IMR-90 (cell line): ENCODE measurements at regions not wholly inside any gene's neighbourhood (a gene's known extent, or its start where the extent isn't known, plus 50 kb on each side); places are given as distances from the start of the nearest gene placed in this dataset.

Experiments
- ATAC-seq: fragments of 200-7000 bp; cut with Tn5 transposase; 2 replicates; pipeline ENCODE4 v1.9.1; 2020; ENCODE audit warnings: low read depth, mild to moderate bottlenecking, moderate library complexity
- BruUV-seq: library from RNA; stranded (reverse); fragments of 400-500 nt; replicated peaks from 2 replicates; lab custom pipeline; 2021; lab: Mats Ljungman, UMichigan
- CTCF ChIA-PET: fragments of 300-600 bp; formaldehyde crosslinking; extraction: SDS; loops from one replicate; lab custom pipeline; 2021; ENCODE audit warnings: antibody characterized with exemption; lab: Yijun Ruan, JAX
- POLR2A ChIA-PET: fragments of 300-600 bp; sonication (Branson Sonifier 250); formaldehyde crosslinking; loops from one replicate; lab custom pipeline; 2022; ENCODE audit warnings: antibody characterized with exemption; ENCODE audit not compliant: unreplicated experiment; lab: Charles Lee
- DNase-seq: peaks from one replicate; pipeline ENCODE4 v3.0.0; 2013
- H2AFZ ChIP-seq: replicated peaks from 2 replicates; pipeline ENCODE3; 2013; ENCODE audit warnings: low read length, mild to moderate bottlenecking; ENCODE audit not compliant: poor library complexity
- H2AK5ac ChIP-seq: 2 replicates; pipeline ENCODE4 v1.6.1; 2013; ENCODE audit warnings: low read depth, low read length, inconsistent platforms
- H2AK9ac ChIP-seq: replicated peaks from 2 replicates; pipeline ENCODE3; 2013; ENCODE audit warnings: mild to moderate bottlenecking, low read depth, low read length, moderate library complexity; ENCODE audit not compliant: poor library complexity
- H2BK120ac ChIP-seq: 2 replicates; pipeline ENCODE4 v1.6.1; 2013; ENCODE audit warnings: low read depth, low read length, inconsistent platforms
- H2BK15ac ChIP-seq: 3 replicates; pipeline ENCODE4 v1.6.1; 2013; ENCODE audit warnings: low read depth, low read length, inconsistent platforms
- H2BK20ac ChIP-seq: 2 replicates; pipeline ENCODE4 v1.6.1; 2013; ENCODE audit warnings: low read depth, mild to moderate bottlenecking, inconsistent platforms, low read length, moderate library complexity
- H2BK5ac ChIP-seq: 2 replicates; pipeline ENCODE4 v1.6.1; 2013; ENCODE audit warnings: mild to moderate bottlenecking, low read depth, low read length, inconsistent platforms; ENCODE audit not compliant: poor library complexity, severe bottlenecking
- H3K14ac ChIP-seq: replicated peaks from 2 replicates; pipeline ENCODE4 v1.6.1; 2013; ENCODE audit warnings: low read depth, low read length, inconsistent platforms
- H3K18ac ChIP-seq: 2 replicates; pipeline ENCODE4 v1.6.1; 2013; ENCODE audit warnings: low read depth, low read length, control low read depth
- H3K23ac ChIP-seq: 2 replicates; pipeline ENCODE4 v1.6.1; 2013; ENCODE audit warnings: low read depth, low read length, inconsistent platforms
- H3K27ac ChIP-seq: 2 replicates; pipeline ENCODE4 v1.5.1; 2013; ENCODE audit warnings: mild to moderate bottlenecking, control low read depth, low read length; ENCODE audit not compliant: insufficient read depth
- H3K27me3 ChIP-seq: 2 replicates; pipeline ENCODE4 v1.6.1; 2013; ENCODE audit warnings: low read length; ENCODE audit not compliant: control insufficient read depth, insufficient read depth
- H3K36me3 ChIP-seq: 2 replicates; pipeline ENCODE4 v1.6.1; 2013; ENCODE audit warnings: low read length, mixed read lengths; ENCODE audit not compliant: control insufficient read depth, insufficient read depth
- H3K4ac ChIP-seq: 2 replicates; pipeline ENCODE4 v1.6.1; 2013; ENCODE audit warnings: low read depth, low read length, inconsistent platforms
- H3K4me1 ChIP-seq: 2 replicates; pipeline ENCODE4 v1.6.1; 2013; ENCODE audit warnings: low read length, mixed read lengths; ENCODE audit not compliant: control insufficient read depth, insufficient read depth
- H3K4me2 ChIP-seq: 2 replicates; pipeline ENCODE4 v1.6.1; 2013; ENCODE audit warnings: low read depth, mild to moderate bottlenecking, control low read depth, low read length, moderate library complexity
- H3K4me3 ChIP-seq: 2 replicates; pipeline ENCODE4 v1.5.1; 2013; ENCODE audit warnings: low read depth, mild to moderate bottlenecking, control low read depth, low read length, moderate library complexity; ENCODE audit not compliant: insufficient read depth
- H3K56ac ChIP-seq: 2 replicates; pipeline ENCODE4 v1.6.1; 2013; ENCODE audit warnings: low read length, inconsistent platforms; ENCODE audit not compliant: insufficient read depth; ENCODE audit errors: extremely low read depth
- H3K79me1 ChIP-seq, 2 experiments: 2 replicates each; pipeline ENCODE4 v1.6.1; 2013; ENCODE audit warnings: low read length in 2 of 2, inconsistent platforms in 1 of 2, low read depth in 1 of 2
- H3K9ac ChIP-seq: 2 replicates; pipeline ENCODE4 v1.6.1; 2013; ENCODE audit warnings: low read depth, low read length, control low read depth
- H3K9me1 ChIP-seq: 2 replicates; pipeline ENCODE4 v1.6.1; 2013; ENCODE audit warnings: low read length, inconsistent platforms; ENCODE audit not compliant: insufficient read depth
- H3K9me3 ChIP-seq: 2 replicates; pipeline ENCODE4 v1.6.1; 2013; ENCODE audit warnings: low read length; ENCODE audit not compliant: control insufficient read depth, insufficient read depth
- H4K20me1 ChIP-seq: 2 replicates; pipeline ENCODE4 v1.6.1; 2013; ENCODE audit warnings: low read length, inconsistent platforms; ENCODE audit not compliant: insufficient read depth
- H4K5ac ChIP-seq: 2 replicates; pipeline ENCODE4 v1.6.1; 2013; ENCODE audit warnings: mild to moderate bottlenecking, low read depth, low read length, control low read depth
- H4K8ac ChIP-seq, 2 experiments: 2 replicates each; pipeline ENCODE4 v1.6.1; 2013; ENCODE audit warnings: low read depth in 2 of 2, low read length in 2 of 2, control low read depth in 1 of 2, inconsistent platforms in 1 of 2
- H4K91ac ChIP-seq: 2 replicates; pipeline ENCODE4 v1.6.1; 2013; ENCODE audit warnings: low read depth, low read length, inconsistent platforms; ENCODE audit not compliant: insufficient read depth
- MAFK ChIP-seq: IDR thresholded peaks from 2 replicates; pipeline ENCODE4 v1.6.1; 2012; ENCODE audit warnings: low read depth, low read length, improper control_type of control experiment
- POLR2A ChIP-seq: IDR thresholded peaks from 2 replicates; pipeline ENCODE4 v1.6.1; 2012; ENCODE audit warnings: mild to moderate bottlenecking, low read depth, low read length
- RAD21 ChIP-seq: IDR thresholded peaks from 2 replicates; pipeline ENCODE4 v1.6.1; 2012; ENCODE audit warnings: low read length, improper control_type of control experiment
- WGBS, 2 experiments: methylation state at CpG; one replicate each; pipeline versions ENCODE4 v1.1.5 to v1.1.7; 2013; ENCODE audit warnings: missing lambda C conversion rate in 2 of 2; ENCODE audit not compliant: insufficient read length in 1 of 2; ENCODE audit errors: extremely low coverage in 2 of 2; 5-methylcytosine and 5-hydroxymethylcytosine counted together
- dilution Hi-C: fragments of 300-500 bp; cut with HindIII; formaldehyde crosslinking; loops from one replicate; pipeline ENCODE4 v1.14.3; 2018; ENCODE audit warnings: low sequenced_read_pairs; ENCODE audit not compliant: unreplicated experiment
- in situ Hi-C: fragments of 300-500 bp; cut with MboI; formaldehyde crosslinking; loops from 3 replicates; pipeline ENCODE4 v1.14.3; 2019; ENCODE audit warnings: low sequenced_read_pairs, inconsistent platforms, mixed read lengths
- intact Hi-C: fragments of 100-400 bp; cut with micrococcal nuclease; formaldehyde crosslinking; loops from 2 replicates; pipeline ENCODE4 v1.10.0; 2022
- TF ChIP-seq, protein P1 (sequence below): fragments of 150-350 bp; IDR thresholded peaks from 2 replicates; pipeline ENCODE4 v1.6.1; 2017; ENCODE audit warnings: mild to moderate bottlenecking, antibody characterized with exemption, low read length, low read depth

DNA sequence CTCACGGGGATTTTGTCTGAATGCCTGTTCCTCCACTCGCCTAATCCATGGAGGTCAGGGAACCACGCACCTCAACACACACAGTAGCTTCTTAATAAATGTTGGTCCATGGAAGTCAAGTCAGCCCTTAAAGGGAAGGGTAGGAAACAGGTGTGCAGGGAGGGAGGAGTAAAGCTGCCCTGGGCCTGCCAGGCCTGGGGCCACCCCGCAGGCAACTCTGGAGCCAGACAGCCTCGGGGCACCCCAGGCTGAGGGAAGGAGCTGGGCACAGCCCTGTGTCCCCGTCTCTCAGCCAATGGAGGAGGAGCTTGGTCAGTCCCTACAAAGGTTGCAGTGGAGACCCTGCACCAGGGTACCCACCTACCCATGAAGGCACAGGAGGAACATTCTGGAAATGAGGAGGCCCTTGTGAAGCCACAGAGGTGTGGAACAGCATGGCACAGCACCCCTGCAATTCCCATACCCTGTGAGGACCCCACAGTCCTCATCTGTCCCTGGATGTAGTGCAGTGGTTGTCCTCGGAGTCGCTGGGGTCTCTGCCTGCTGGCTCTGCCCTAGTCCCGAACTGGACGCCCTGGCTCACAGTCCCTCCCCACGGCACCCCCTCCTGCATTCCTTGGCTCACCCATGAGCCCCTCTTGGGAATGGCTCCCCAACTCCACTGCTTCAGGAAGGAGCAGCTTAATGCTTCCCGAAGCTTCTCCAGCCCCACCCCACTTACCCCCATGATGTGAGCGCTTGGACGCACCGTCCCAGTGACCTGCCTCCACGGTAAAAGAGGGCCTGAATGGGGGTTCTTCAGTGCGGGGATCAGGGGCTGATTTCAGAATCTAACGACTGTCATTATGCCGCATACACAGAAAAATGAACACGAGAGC lies 79.2 kb upstream of the INSIG1 start:
- Histone ChIP-seq H2BK20ac (no peak overlapping the region), H2BK15ac (no peak overlapping the region), H2AK5ac (no peak overlapping the region), H4K5ac (no peak overlapping the region), H3K9me3 (no peaks in the 10 kb centered on the region), H3K36me3 (no peaks in the 10 kb centered on the region), H3K27ac (no peak overlapping the region), H3K9me1 (peaks cover 14% of the 10 kb centered on the region; the same call in 1 of the 2 replicates), H3K14ac (no peak overlapping the region), H3K4me2 (no peak overlapping the region), H4K91ac (no peak overlapping the region), H3K79me1 (no peaks in the 10 kb centered on the region), H2BK120ac (no peak overlapping the region), H4K20me1 (no peaks in the 10 kb centered on the region), H3K9ac (no peak overlapping the region), H2AFZ (no peak overlapping the region), H3K18ac (no peak overlapping the region), H2BK5ac (no peak overlapping the region), H2AK9ac (no peak overlapping the region), H3K4ac (no peak overlapping the region), H3K4me1 (peaks cover 8% of the 10 kb centered on the region), H3K23ac (no peak overlapping the region), H3K4me3 (no peak overlapping the region), H3K27me3 (no peaks in the 10 kb centered on the region; the same call in 1 of the 2 replicates), H3K56ac (no peak overlapping the region), H4K8ac (no peak overlapping the region)
- ATAC-seq (no peak), DNase-seq (no peak)
- TF ChIP-seq RAD21 (no peak), POLR2A (no peak), MAFK (no peak)
- TF ChIP-seq, protein P1, sequence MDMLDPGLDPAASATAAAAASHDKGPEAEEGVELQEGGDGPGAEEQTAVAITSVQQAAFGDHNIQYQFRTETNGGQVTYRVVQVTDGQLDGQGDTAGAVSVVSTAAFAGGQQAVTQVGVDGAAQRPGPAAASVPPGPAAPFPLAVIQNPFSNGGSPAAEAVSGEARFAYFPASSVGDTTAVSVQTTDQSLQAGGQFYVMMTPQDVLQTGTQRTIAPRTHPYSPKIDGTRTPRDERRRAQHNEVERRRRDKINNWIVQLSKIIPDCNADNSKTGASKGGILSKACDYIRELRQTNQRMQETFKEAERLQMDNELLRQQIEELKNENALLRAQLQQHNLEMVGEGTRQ, result no peak
- ChIA-PET POLR2A (no interaction called here), CTCF (no interaction called here)
- in situ Hi-C loops, result no loop called here
- WGBS, 2 experiments, result 84% methylated on average over 5 of the region's 20 CpGs; no CpG with 5 or more reads in 1 of the 2 experiments
- dilution Hi-C loops, result no loop called here
- no TSS peak for BruUV-seq
- intact Hi-C loops, result no loop called here
